ENCODE measurements at regions not wholly inside any gene's neighbourhood (a gene's known extent, or its start where the extent isn't known, plus 50 kb on each side); places are given as distances from the start of the nearest gene placed in this dataset.

GRCh38 chr2:139099721-139100120 lies 319.5 kb upstream of the NXPH2 start:
- TF ChIP-seq CTCF (IDR thresholded peaks at IDR 0.05): no peak
- no peak for TF ChIP-seq POLR2A (IDR thresholded peaks at IDR 0.05)
